Activated gamma-delta T cell (primary cell): ENCODE measurements at regions not wholly inside any gene's neighbourhood (a gene's known extent, or its start where the extent isn't known, plus 50 kb on each side); places are given as distances from the start of the nearest gene placed in this dataset.
"Not testable (repeated sequence)": the region's sequence is repeated elsewhere in the genome, so short reads cannot be mapped to it uniquely, and the experiment has no call there.

Source experiments
- DNase-seq: peaks from one replicate; lab custom pipeline; 2025; lab: John Stamatoyannopoulos, UW

- no peak for DNase-seq
Measured at GRCh38 chr10:6737080-6737641, 157.1 kb upstream of the PRKCQ start.

GRCh38 chr10:6734286-6734685 lies 154.2 kb upstream of the PRKCQ start:
- DNase-seq, result no peak

- no peak for DNase-seq
Measured at GRCh38 chr10:6729861-6730344, 149.8 kb upstream of the PRKCQ start.

GRCh38 chr10:6729071-6729774 lies 149.1 kb upstream of the PRKCQ start:
- no peak for DNase-seq

- no peak for DNase-seq
Measured at GRCh38 chr10:6726924-6727323, 146.8 kb upstream of the PRKCQ start.

GRCh38 chr10:6722616-6723004 lies 142.5 kb upstream of the PRKCQ start:
- DNase-seq, result no peak

- no peak for DNase-seq
Measured at GRCh38 chr10:6721964-6722615, 142.0 kb upstream of the PRKCQ start.

GRCh38 chr10:6721480-6721879 lies 141.4 kb upstream of the PRKCQ start:
- DNase-seq, result no peak

GRCh38 chr10:6719561-6719960 lies 139.5 kb upstream of the PRKCQ start:
- DNase-seq, result no peak

- no peak for DNase-seq
Measured at GRCh38 chr10:6718550-6718949, 138.5 kb upstream of the PRKCQ start.

- no peak for DNase-seq
Measured at GRCh38 chr10:6716516-6716915, 136.4 kb upstream of the PRKCQ start.

- no peak for DNase-seq
Measured at GRCh38 chr10:6713716-6714115, 133.6 kb upstream of the PRKCQ start.

- no peak for DNase-seq
Measured at GRCh38 chr10:6713120-6713519, 133.0 kb upstream of the PRKCQ start.

- no peak for DNase-seq
Measured at GRCh38 chr10:6711881-6712280, 131.8 kb upstream of the PRKCQ start.

GRCh38 chr10:6711408-6711841 lies 131.3 kb upstream of the PRKCQ start:
- DNase-seq, result no peak

- DNase-seq, result no peak
Measured at GRCh38 chr10:6707352-6707751, 127.3 kb upstream of the PRKCQ start.

GRCh38 chr10:6706725-6707124 lies 126.6 kb upstream of the PRKCQ start:
- no peak for DNase-seq

- no peak for DNase-seq
Measured at GRCh38 chr10:6704896-6705295, 124.8 kb upstream of the PRKCQ start.

- not testable (repeated sequence) for DNase-seq
Measured at GRCh38 chr10:6702833-6703232, 122.8 kb upstream of the PRKCQ start.

GRCh38 chr10:6702030-6702429 lies 122.0 kb upstream of the PRKCQ start:
- DNase-seq, result no peak

GRCh38 chr10:6701289-6701688 lies 121.2 kb upstream of the PRKCQ start:
- DNase-seq, result no peak

- no peak for DNase-seq
Measured at GRCh38 chr10:6700066-6700465, 120.0 kb upstream of the PRKCQ start.

- DNase-seq, result no peak
Measured at GRCh38 chr10:6699336-6699735, 119.3 kb upstream of the PRKCQ start.
